Kidney epithelial cell (primary cell): ENCODE measurements at regions not wholly inside any gene's neighbourhood (a gene's known extent, or its start where the extent isn't known, plus 50 kb on each side); places are given as distances from the start of the nearest gene placed in this dataset.
A peak's percentile ranks its signal among the peaks of the same experiment; 100 is the strongest.
"Not testable (repeated sequence)": the region's sequence is repeated elsewhere in the genome, so short reads cannot be mapped to it uniquely, and the experiment has no call there.

Source experiments
- DNase-seq: peaks from one replicate; pipeline ENCODE4 v3.0.0-alpha.2; 2010; ENCODE audit warnings: low read depth
- H3K27me3 ChIP-seq: 2 replicates; pipeline ENCODE4 v1.6.0; 2011; ENCODE audit warnings: low read length; ENCODE audit not compliant: control insufficient read depth, insufficient read depth
- H3K36me3 ChIP-seq: 2 replicates; pipeline ENCODE4 v1.5.1; 2011; ENCODE audit warnings: low read length; ENCODE audit not compliant: control insufficient read depth, insufficient read depth
- H3K4me3 ChIP-seq: 2 replicates; pipeline ENCODE4 v1.5.1; 2011; ENCODE audit warnings: low read depth, mild to moderate bottlenecking, control low read depth, low read length
- CTCF ChIP-seq: IDR thresholded peaks from 2 replicates; pipeline ENCODE4 v1.5.1; 2011; ENCODE audit warnings: mild to moderate bottlenecking, moderate library complexity, low read length, control low read depth, inconsistent platforms; ENCODE audit not compliant: insufficient read depth, poor library complexity, severe bottlenecking

DNA sequence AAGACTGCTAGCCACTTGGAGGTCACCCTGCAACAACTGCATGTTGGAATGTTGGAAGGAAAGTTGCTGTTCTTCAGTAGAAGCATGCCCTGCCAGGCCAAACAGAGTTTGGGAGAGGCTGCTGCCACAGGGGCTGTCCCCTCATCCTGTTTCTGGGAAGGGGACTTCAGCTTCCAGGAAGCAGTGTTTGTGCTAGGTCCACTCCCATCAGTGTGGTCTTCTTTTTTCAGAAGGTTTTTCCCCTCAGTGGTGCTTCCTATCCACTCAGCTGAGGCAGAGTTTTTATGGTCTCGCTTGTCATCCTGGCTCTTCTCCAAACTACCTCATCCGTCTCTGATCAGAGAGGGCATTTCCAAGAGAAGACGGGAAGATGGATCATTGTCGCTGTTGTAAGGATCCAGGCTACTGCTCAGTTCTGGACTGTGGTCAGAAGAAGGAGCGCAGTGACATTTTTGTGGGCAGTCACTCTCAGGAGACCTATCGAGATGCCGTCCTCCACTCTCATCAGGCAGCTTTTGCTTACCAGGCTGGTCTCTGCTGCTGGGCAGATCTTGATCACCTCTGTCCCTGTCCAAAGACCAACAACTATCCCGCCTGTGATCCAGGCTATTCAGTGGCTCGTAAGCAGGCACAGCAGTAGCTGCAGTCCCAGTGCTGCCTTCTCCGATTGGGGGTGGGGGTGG is 97.8 kb upstream of the C5orf63 start:
- H3K4me3 ChIP-seq, result no peak overlapping the region
- H3K27me3 ChIP-seq, result no peaks in the 10 kb centered on the region
- TF ChIP-seq CTCF, result no peak
- H3K36me3 ChIP-seq, result no peaks in the 10 kb centered on the region
- no peak for DNase-seq

- Histone ChIP-seq H3K27me3 (no peaks in the 10 kb centered on the region), H3K36me3 (no peaks in the 10 kb centered on the region), H3K4me3 (no peak overlapping the region)
- no peak for DNase-seq
- no peak for TF ChIP-seq CTCF
Measured at GRCh38 chr5:127176769-127177168, 103.5 kb upstream of the C5orf63 start.

GRCh38 chr5:127182631-127183030 is 108.0 kb upstream of the MEGF10 start:
- H3K4me3 ChIP-seq, H3K27me3 ChIP-seq, DNase-seq, H3K36me3 ChIP-seq: not testable (repeated sequence)

- no peak for TF ChIP-seq CTCF
- no peaks in the 10 kb centered on the region for H3K36me3 ChIP-seq
- DNase-seq, result no peak
- H3K27me3 ChIP-seq, result no peaks in the 10 kb centered on the region
- H3K4me3 ChIP-seq, result no peak overlapping the region
Measured at GRCh38 chr5:127183332-127183731, 107.3 kb upstream of the MEGF10 start.

- Histone ChIP-seq H3K36me3 (no peaks in the 10 kb centered on the region), H3K27me3 (no peaks in the 10 kb centered on the region), H3K4me3 (no peak overlapping the region)
- DNase-seq, result no peak
- TF ChIP-seq CTCF, result no peak
Measured at GRCh38 chr5:127184851-127185250, 105.7 kb upstream of the MEGF10 start.

GRCh38 chr5:127186657-127187056 is 103.9 kb upstream of the MEGF10 start:
- no peak for TF ChIP-seq CTCF
- no peaks in the 10 kb centered on the region for H3K36me3 ChIP-seq
- peak; percentile 35 for DNase-seq
- H3K4me3 ChIP-seq, result no peak overlapping the region
- H3K27me3 ChIP-seq, result no peaks in the 10 kb centered on the region
